ENCODE measurements at regions not wholly inside any gene's neighbourhood (a gene's known extent, or its start where the extent isn't known, plus 50 kb on each side); places are given as distances from the start of the nearest gene placed in this dataset.

- TF ChIP-seq CTCF (conservative IDR thresholded peaks at IDR 0.05; ENCODE audit: low read length) (no peak), EZH2phosphoT487 (IDR thresholded peaks at IDR 0.05; ENCODE audit: borderline replicate concordance, low read depth, low read length) (no peak)
These were observed 147.7 kb upstream of the NPVF start for GRCh38 chr7:25375805-25376600.

All from OCI-LY7 (cell line).